ENCODE measurements at regions not wholly inside any gene's neighbourhood (a gene's known extent, or its start where the extent isn't known, plus 50 kb on each side); places are given as distances from the start of the nearest gene placed in this dataset.

GRCh38 chr9:118946669-118947068 lies 422.6 kb downstream of the BRINP1 start:
- H2AFZ ChIP-seq (ENCODE audit: low read length): no peak overlapping the region
- H3K36me3 ChIP-seq (ENCODE audit: control insufficient read depth, insufficient read depth, low read length): no peaks in the 10 kb centered on the region
- no peak for DNase-seq (ENCODE audit: low read depth in 2 of 2)
- no peak overlapping the region for H3K4me2 ChIP-seq (ENCODE audit: extremely low read depth, insufficient read depth, low read length)
- H3K27ac ChIP-seq (ENCODE audit: insufficient read depth, low read length): no peak overlapping the region
- no peak overlapping the region for H3K9ac ChIP-seq (ENCODE audit: insufficient read depth, low read length)
- H3K27me3 ChIP-seq (ENCODE audit: control insufficient read depth, insufficient read depth, low read length): no peaks in the 10 kb centered on the region
- H3K4me1 ChIP-seq (ENCODE audit: control insufficient read depth, extremely low read depth, insufficient read depth, low read length): no peaks in the 10 kb centered on the region
- H3K4me3 ChIP-seq (replicated peaks in 1 of 4; ENCODE audit: control extremely low read depth in 1 of 4, insufficient read depth in 1 of 4, low read depth in 3 of 4, low read length in 4 of 4): no peak overlapping the region
- TF ChIP-seq, protein P1, sequence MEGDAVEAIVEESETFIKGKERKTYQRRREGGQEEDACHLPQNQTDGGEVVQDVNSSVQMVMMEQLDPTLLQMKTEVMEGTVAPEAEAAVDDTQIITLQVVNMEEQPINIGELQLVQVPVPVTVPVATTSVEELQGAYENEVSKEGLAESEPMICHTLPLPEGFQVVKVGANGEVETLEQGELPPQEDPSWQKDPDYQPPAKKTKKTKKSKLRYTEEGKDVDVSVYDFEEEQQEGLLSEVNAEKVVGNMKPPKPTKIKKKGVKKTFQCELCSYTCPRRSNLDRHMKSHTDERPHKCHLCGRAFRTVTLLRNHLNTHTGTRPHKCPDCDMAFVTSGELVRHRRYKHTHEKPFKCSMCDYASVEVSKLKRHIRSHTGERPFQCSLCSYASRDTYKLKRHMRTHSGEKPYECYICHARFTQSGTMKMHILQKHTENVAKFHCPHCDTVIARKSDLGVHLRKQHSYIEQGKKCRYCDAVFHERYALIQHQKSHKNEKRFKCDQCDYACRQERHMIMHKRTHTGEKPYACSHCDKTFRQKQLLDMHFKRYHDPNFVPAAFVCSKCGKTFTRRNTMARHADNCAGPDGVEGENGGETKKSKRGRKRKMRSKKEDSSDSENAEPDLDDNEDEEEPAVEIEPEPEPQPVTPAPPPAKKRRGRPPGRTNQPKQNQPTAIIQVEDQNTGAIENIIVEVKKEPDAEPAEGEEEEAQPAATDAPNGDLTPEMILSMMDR (conservative IDR thresholded peaks at IDR 0.05 in 1 of 2, IDR thresholded peaks at IDR 0.05 in 1 of 2; ENCODE audit: low read depth in 1 of 2, low read length in 2 of 2): no peak
- TF ChIP-seq EZH2 (IDR thresholded peaks at IDR 0.05; ENCODE audit: low read length, missing control alignments): no peak
- no peaks in the 10 kb centered on the region for H4K20me1 ChIP-seq (ENCODE audit: control insufficient read depth, extremely low read depth, insufficient read depth, low read length)
- H3K79me2 ChIP-seq (ENCODE audit: control insufficient read depth, insufficient read depth, low read length): no peaks in the 10 kb centered on the region
- no peaks in the 10 kb centered on the region for H3K9me3 ChIP-seq (ENCODE audit: control insufficient read depth, insufficient read depth, low read depth, low read length)

DNA sequence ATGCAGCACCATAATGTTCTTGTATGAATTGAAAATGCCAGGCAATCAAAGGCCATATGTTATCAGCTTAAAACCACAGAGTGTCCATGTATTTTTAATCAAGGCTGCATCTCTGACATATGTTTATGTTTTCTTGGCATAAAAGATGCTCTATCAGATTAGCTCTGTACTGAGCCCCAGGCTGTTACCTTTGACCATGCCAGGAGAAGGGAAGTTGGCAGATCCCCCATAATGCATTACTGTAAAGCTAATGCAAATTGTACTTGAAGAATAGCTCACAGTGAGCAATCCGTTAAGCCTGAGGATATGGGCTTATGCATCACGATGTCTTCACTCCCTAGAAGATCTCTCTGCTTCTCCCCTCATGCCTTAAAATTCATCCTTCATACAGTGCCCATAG lies 414.4 kb downstream of the BRINP1 start:
- H2AFZ ChIP-seq (ENCODE audit: low read length): no peak overlapping the region
- DNase-seq (ENCODE audit: low read depth in 2 of 2): no peak
- TF ChIP-seq EZH2 (IDR thresholded peaks at IDR 0.05; ENCODE audit: low read length, missing control alignments): no peak
- TF ChIP-seq, protein P1 (conservative IDR thresholded peaks at IDR 0.05 in 1 of 2, IDR thresholded peaks at IDR 0.05 in 1 of 2; ENCODE audit: low read depth in 1 of 2, low read length in 2 of 2): no peak

GRCh38 chr9:118957585-118957984 lies 411.6 kb downstream of the BRINP1 start:
- Histone ChIP-seq H3K27me3 (ENCODE audit: control insufficient read depth, insufficient read depth, low read length) (no peaks in the 10 kb centered on the region), H3K4me2 (ENCODE audit: extremely low read depth, insufficient read depth, low read length) (no peak overlapping the region), H3K4me1 (ENCODE audit: control insufficient read depth, extremely low read depth, insufficient read depth, low read length) (peaks cover 4% of the 10 kb centered on the region), H4K20me1 (ENCODE audit: control insufficient read depth, extremely low read depth, insufficient read depth, low read length) (no peaks in the 10 kb centered on the region), H3K27ac (ENCODE audit: insufficient read depth, low read length) (no peak overlapping the region), H2AFZ (ENCODE audit: low read length) (no peak overlapping the region), H3K9me3 (ENCODE audit: control insufficient read depth, insufficient read depth, low read depth, low read length) (no peaks in the 10 kb centered on the region), H3K79me2 (ENCODE audit: control insufficient read depth, insufficient read depth, low read length) (no peaks in the 10 kb centered on the region), H3K9ac (ENCODE audit: insufficient read depth, low read length) (no peak overlapping the region), H3K36me3 (ENCODE audit: control insufficient read depth, insufficient read depth, low read length) (no peaks in the 10 kb centered on the region), H3K4me3 (replicated peaks in 1 of 4; ENCODE audit: control extremely low read depth in 1 of 4, insufficient read depth in 1 of 4, low read depth in 3 of 4, low read length in 4 of 4) (no peak overlapping the region)
- peak in 1 of 2 donors; percentile 43 for DNase-seq (ENCODE audit: low read depth in 2 of 2)
- TF ChIP-seq EZH2 (IDR thresholded peaks at IDR 0.05; ENCODE audit: low read length, missing control alignments): no peak
- TF ChIP-seq, protein P1 (conservative IDR thresholded peaks at IDR 0.05 in 1 of 2, IDR thresholded peaks at IDR 0.05 in 1 of 2; ENCODE audit: low read depth in 1 of 2, low read length in 2 of 2): no peak

More for the DNA sequence above, 414.4 kb downstream of the BRINP1 start:
- H3K27ac ChIP-seq (ENCODE audit: insufficient read depth, low read length): no peak overlapping the region
- H3K4me3 ChIP-seq (replicated peaks in 1 of 4; ENCODE audit: control extremely low read depth in 1 of 4, insufficient read depth in 1 of 4, low read depth in 3 of 4, low read length in 4 of 4): no peak overlapping the region
- H3K9ac ChIP-seq (ENCODE audit: insufficient read depth, low read length): no peak overlapping the region
- H3K9me3 ChIP-seq (ENCODE audit: control insufficient read depth, insufficient read depth, low read depth, low read length): no peaks in the 10 kb centered on the region
- no peaks in the 10 kb centered on the region for H3K79me2 ChIP-seq (ENCODE audit: control insufficient read depth, insufficient read depth, low read length)
- no peak overlapping the region for H3K4me2 ChIP-seq (ENCODE audit: extremely low read depth, insufficient read depth, low read length)
- H4K20me1 ChIP-seq (ENCODE audit: control insufficient read depth, extremely low read depth, insufficient read depth, low read length): no peaks in the 10 kb centered on the region
- no peaks in the 10 kb centered on the region for H3K4me1 ChIP-seq (ENCODE audit: control insufficient read depth, extremely low read depth, insufficient read depth, low read length)
- no peaks in the 10 kb centered on the region for H3K36me3 ChIP-seq (ENCODE audit: control insufficient read depth, insufficient read depth, low read length)
- no peaks in the 10 kb centered on the region for H3K27me3 ChIP-seq (ENCODE audit: control insufficient read depth, insufficient read depth, low read length)
